Loucy (cell line): ENCODE measurements at regions not wholly inside any gene's neighbourhood (a gene's known extent, or its start where the extent isn't known, plus 50 kb on each side); places are given as distances from the start of the nearest gene placed in this dataset.

Experiments used
- H2AFZ ChIP-seq: fragments of 200-600 bp; sonication (generic); 2 replicates; pipeline ENCODE4 v1.6.0; 2016; ENCODE audit warnings: antibody characterized with exemption, mild to moderate bottlenecking, low read length, moderate library complexity
- H3F3A ChIP-seq: fragments of 200-600 bp; 2 replicates; pipeline ENCODE4 v1.6.0; 2016; ENCODE audit warnings: antibody characterized with exemption, low read depth, mild to moderate bottlenecking
- H3K27me3 ChIP-seq: fragments of 200-600 bp; sonication (generic); 2 replicates; pipeline ENCODE4 v1.6.1; 2014; ENCODE audit warnings: low read length, mild to moderate bottlenecking; ENCODE audit not compliant: insufficient read depth, poor library complexity, severe bottlenecking
- H3K36me3 ChIP-seq: fragments of 200-600 bp; sonication (generic); 2 replicates; pipeline ENCODE4 v1.6.1; 2016; ENCODE audit warnings: low read length; ENCODE audit not compliant: insufficient read depth
- H3K4me1 ChIP-seq: fragments of 200-600 bp; sonication (generic); 2 replicates; pipeline ENCODE4 v1.5.1; 2014; ENCODE audit warnings: low read length, mild to moderate bottlenecking; ENCODE audit not compliant: insufficient read depth, poor library complexity, severe bottlenecking
- H3K4me2 ChIP-seq: fragments of 200-600 bp; sonication (generic); 2 replicates; pipeline ENCODE4 v1.6.0; 2014; ENCODE audit warnings: antibody characterized with exemption, low read length, low read depth, mild to moderate bottlenecking; ENCODE audit not compliant: poor library complexity, severe bottlenecking
- H3K4me3 ChIP-seq: fragments of 200-600 bp; sonication (generic); 2 replicates; pipeline ENCODE4 v1.5.1; 2014; ENCODE audit warnings: low read length, mild to moderate bottlenecking, mixed read lengths; ENCODE audit not compliant: poor library complexity, severe bottlenecking
- H3K79me2 ChIP-seq: fragments of 200-600 bp; sonication (generic); 2 replicates; pipeline ENCODE4 v1.6.1; 2014; ENCODE audit warnings: low read length; ENCODE audit not compliant: insufficient read depth
- H3K9ac ChIP-seq: fragments of 200-600 bp; sonication (generic); 2 replicates; pipeline ENCODE4 v1.6.0; 2014; ENCODE audit warnings: mild to moderate bottlenecking, low read depth, low read length, moderate library complexity; ENCODE audit not compliant: poor library complexity, severe bottlenecking
- H3K9me2 ChIP-seq: fragments of 200-600 bp; sonication (generic); replicated peaks from 2 replicates; pipeline ENCODE4 v1.6.1; 2016; ENCODE audit warnings: low read depth, low read length, mixed read lengths
- H3K9me3 ChIP-seq: fragments of 200-600 bp; sonication (generic); 2 replicates; pipeline ENCODE4 v1.6.1; 2014; ENCODE audit warnings: mild to moderate bottlenecking, antibody characterized with exemption, low read length, low read depth; ENCODE audit not compliant: insufficient read depth
- H4K20me1 ChIP-seq: fragments of 200-600 bp; sonication (generic); 2 replicates; pipeline ENCODE4 v1.6.0; 2014; ENCODE audit warnings: antibody characterized with exemption, low read length, mild to moderate bottlenecking; ENCODE audit not compliant: insufficient read depth, poor library complexity, severe bottlenecking
- CTCF ChIP-seq: fragments of 200-600 bp; sonication (generic); conservative IDR thresholded peaks from 2 replicates; pipeline ENCODE4 v1.5.1; 2014; ENCODE audit warnings: mild to moderate bottlenecking, antibody characterized with exemption, low read length
- EZH2phosphoT487 ChIP-seq: fragments of 200-600 bp; IDR thresholded peaks from 2 replicates; pipeline ENCODE4 v1.6.1; 2018; ENCODE audit warnings: antibody characterized with exemption, mild to moderate bottlenecking, moderate library complexity, borderline replicate concordance

DNA sequence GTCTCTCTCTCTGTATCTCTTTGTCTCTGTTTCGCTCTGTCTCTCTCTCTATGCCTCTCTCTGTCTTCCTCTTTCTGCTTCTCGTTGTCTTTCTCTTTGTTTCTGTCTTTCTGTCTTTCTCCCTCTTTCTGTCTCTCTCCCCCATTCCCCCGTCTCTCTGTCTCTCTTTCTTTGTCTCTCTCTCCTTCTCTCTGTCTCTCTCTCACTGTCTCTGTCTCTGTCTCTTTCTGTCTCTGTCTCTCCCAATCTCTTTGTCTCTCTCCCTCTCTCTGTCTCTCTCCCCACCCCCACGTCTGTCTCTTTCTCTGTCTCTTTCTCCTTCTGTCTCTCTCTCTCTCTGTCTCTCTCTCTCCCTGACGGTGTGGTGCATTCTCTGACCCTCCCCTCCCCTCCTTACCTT, 71.9 kb upstream of the ZNF516 start:
- Histone ChIP-seq H3K4me2 (no peak overlapping the region), H3K27me3 (no peaks in the 10 kb centered on the region), H3F3A (no peaks in the 10 kb centered on the region), H3K36me3 (no peaks in the 10 kb centered on the region), H3K9me2 (no peaks in the 10 kb centered on the region), H3K9ac (no peak overlapping the region), H2AFZ (no peak overlapping the region), H3K79me2 (no peaks in the 10 kb centered on the region), H4K20me1 (no peaks in the 10 kb centered on the region), H3K4me3 (no peak overlapping the region), H3K4me1 (peaks cover 6% of the 10 kb centered on the region), H3K9me3 (no peaks in the 10 kb centered on the region)
- TF ChIP-seq CTCF (no peak), EZH2phosphoT487 (no peak)

- Histone ChIP-seq H3K4me3 (peak overlapping the region; percentile 39), H3K9me3 (no peaks in the 10 kb centered on the region), H3K27me3 (no peaks in the 10 kb centered on the region), H3K36me3 (no peaks in the 10 kb centered on the region), H3K9ac (no peak overlapping the region), H3K4me2 (peak overlapping the region; percentile 44), H3K4me1 (peaks cover 6% of the 10 kb centered on the region), H4K20me1 (no peaks in the 10 kb centered on the region), H3F3A (no peaks in the 10 kb centered on the region), H3K9me2 (no peaks in the 10 kb centered on the region), H3K79me2 (no peaks in the 10 kb centered on the region), H2AFZ (no peak overlapping the region)
- TF ChIP-seq CTCF (no peak), EZH2phosphoT487 (no peak)
Measured at GRCh38 chr18:76565238-76566173, 70.5 kb upstream of the ZNF516 start.

DNA sequence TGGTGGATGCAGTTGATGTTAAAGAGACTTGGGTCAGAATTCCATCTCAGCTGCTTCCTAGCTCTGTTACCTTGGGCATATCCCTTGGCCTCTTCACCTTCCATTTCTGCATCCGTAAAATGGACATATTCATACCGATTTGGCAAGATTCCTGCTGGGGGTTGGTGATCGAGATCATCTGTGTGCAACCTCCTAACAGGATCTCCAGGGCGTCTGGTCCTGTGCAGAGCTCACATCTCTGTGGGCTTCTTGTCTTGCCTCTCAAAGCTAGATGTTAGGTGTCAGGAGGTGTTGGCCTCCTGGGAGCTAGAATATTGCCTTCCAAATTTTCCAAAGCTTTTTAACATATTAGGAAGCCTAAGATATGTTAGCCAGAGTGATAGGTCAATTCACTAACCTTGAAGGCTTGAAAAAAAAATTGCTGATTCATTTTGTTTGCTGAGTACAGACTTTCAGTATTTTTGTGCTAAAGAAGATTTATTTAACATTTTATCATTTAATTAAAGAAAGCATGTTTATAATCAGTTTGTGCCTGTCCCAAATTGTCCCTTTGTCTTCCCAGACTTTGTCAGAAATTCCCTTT, 69.7 kb upstream of the ZNF516 start:
- Histone ChIP-seq H4K20me1 (no peaks in the 10 kb centered on the region), H3F3A (no peaks in the 10 kb centered on the region), H3K9me2 (no peaks in the 10 kb centered on the region), H3K36me3 (no peaks in the 10 kb centered on the region), H3K4me2 (peak overlapping the region; percentile 44), H2AFZ (no peak overlapping the region), H3K9ac (no peak overlapping the region), H3K4me3 (peak overlapping the region; percentile 39), H3K79me2 (no peaks in the 10 kb centered on the region), H3K9me3 (no peaks in the 10 kb centered on the region), H3K27me3 (no peaks in the 10 kb centered on the region), H3K4me1 (peaks cover 6% of the 10 kb centered on the region)
- TF ChIP-seq EZH2phosphoT487: no peak
- no peak for TF ChIP-seq CTCF
